ENCODE measurements at regions not wholly inside any gene's neighbourhood (a gene's known extent, or its start where the extent isn't known, plus 50 kb on each side); places are given as distances from the start of the nearest gene placed in this dataset.
"Not testable (repeated sequence)": the region's sequence is repeated elsewhere in the genome, so short reads cannot be mapped to it uniquely, and the experiment has no call there.

DNA sequence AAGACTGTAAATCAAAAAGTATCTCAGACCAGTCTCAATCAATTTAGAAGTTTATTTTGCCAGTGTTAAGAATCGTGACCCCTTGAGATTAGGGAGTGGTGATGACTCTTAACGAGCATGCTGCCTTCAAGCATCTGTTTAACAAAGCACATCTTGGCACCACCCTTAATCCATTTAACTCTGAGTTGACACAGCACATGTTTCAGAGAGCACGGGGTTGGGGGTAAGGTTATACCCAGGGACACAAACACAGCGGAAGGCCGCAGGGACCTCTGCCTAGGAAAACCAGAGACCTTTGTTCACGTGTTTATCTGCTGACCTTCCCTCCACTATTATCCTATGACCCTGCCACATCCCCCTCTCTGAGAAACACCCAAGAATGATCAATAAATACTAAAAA is 645.8 kb downstream of the FRK start:
- not testable (repeated sequence) for DNase-seq (ENCODE audit: low read depth)

DNA sequence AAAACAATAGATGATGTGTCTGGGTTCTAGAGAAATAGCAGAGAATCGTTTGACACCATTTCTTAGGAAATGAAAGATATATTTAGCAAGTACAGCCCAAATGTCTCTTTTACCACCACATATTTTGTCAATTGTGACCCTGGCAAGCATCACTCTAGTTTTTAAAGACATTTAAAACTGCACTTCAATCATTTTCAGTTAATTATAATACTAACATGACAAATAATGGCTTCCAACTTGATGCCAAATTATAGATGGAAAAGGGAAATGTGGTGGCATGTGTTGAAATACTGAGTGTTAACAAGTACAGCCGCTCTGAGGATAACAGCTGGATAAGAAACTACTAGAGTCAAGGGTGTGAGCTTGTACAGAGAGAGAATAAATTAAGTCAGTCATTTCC is 648.9 kb downstream of the FRK start:
- DNase-seq (ENCODE audit: low read depth), result no peak

DNA sequence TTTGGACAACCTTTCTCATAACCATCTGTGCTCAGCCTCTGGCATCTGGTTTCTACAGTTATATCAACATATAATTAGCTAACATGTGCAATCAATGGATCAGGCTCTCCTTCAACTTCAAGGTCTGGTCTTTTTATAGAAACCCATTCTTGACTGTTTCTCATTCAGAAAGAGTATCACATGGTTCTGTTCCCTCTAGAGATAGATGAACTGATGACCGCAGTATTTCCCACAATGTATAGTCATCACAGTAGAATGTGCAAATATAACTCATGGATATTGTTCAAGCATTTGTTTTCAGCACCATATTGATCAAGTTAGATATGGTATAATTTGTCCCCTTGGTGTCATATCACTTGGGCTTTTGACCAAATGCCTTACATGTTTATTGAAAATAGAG is 656.2 kb downstream of the FRK start:
- no peak for DNase-seq (ENCODE audit: low read depth)

DNA sequence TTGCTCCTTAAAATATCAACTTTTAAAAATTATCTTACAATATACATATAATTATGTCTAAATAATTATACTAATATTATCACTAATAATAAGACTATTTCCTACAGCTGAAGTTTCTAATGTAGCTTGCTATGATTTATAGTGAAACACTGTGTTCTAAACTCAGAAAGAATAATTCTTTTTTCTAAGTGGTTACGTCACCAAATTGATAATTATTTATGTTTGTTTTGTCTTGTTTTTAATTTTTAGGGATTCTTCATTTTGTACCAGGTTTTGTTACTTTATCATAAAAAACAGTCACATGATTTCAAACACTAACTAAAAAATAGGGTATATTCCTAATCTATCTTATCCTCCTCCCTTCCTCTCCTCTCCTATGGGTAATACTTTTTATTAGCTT is 662.1 kb downstream of the FRK start:
- no peak for DNase-seq (ENCODE audit: low read depth)

DNA sequence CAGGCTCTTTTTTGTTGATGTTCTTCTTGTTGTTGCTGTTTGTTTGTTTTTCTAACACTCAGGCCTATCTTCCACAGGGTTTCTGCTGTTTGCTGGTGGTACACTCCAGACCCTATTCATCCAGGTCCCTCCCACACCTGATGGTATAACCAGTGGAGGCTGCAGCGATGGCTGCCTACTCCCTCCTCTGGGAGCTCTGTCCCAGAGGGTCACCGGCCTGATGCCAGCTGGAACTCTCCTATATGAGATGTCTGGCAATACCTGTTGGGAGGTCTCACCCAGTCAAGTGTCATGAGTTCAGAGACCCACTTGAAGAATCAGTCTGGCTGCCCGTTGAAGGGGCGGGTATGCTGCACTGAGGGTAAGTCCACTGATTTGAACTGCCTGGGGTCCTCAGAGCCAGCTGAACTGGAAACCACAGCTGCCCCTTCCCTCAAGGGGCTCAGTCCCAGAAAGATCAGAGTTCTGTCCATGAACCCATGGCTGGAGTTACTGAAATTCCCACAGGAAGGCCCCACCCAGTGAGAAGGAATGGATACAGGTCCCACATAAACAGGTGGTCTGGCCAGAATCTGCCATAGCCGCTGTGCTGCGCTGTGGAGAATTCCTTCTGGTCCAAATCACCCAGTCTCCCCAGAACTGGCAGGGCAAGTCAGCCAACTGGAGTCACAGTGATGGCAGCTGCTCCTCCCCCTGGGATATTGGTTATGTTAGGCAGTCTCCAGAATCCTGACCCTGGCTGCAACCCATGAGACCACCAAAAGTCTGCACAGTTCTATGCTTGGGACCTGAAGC is 664.4 kb downstream of the FRK start:
- no peak for DNase-seq (ENCODE audit: low read depth)

DNA sequence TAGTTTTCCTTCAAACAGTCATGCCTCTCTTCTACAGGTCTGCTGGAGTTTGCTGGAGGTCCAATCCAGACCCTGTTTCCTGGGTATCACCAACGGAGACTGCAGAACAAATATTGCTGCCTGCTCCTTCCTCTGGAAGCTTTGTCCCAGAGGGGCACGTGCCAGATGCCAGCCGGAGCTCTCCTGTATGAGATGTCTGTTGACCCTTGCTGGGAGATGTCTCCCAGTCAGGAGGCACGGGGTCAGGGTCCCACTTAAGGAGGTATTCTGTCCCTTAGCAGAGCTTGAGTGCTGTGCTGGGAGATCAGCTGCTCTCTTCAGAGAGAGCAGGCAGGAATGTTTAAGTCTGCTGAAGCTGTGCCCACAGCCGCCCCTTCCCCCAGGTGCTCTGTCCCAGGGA is 666.9 kb downstream of the FRK start:
- DNase-seq (ENCODE audit: low read depth), result no peak

DNA sequence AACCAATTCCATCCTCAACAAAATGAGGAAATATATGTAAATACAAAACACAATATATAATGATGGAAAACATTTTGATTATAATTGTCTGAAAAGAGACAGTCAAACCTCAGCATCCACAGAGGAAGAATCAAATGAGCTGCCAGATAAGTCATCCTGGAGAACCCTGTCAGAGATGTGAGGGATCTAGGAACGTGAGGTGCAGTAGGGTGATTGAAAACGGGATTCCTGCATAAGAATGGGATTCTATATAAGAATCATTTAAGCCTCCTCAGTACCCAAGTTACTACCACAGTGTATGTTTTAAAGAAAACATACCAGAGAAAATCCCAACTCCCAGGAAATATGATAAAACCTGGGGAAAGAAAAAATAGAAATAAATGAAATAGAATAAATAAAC is 690.5 kb downstream of the FRK start:
- DNase-seq (ENCODE audit: low read depth), result no peak

DNA sequence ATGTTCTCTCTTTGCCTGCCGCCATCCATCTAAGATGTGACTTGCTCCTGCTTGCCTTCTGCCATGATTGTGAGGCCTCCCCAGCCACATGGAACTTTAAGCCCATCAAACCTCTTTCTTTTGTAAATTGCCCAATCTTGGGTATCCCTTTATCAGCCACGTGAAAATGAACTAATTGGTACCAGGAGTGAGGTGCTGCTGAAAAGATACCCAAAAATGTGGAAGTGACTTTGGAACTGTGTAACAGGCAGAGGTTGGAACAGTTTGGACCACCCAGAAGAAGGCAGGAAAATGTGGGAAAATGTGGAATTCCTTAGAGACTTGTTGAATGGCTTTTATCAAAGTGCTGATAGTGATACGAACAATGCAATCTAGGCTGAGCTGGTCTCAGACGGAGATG is 694.9 kb downstream of the FRK start:
- DNase-seq (ENCODE audit: low read depth), result no peak

DNA sequence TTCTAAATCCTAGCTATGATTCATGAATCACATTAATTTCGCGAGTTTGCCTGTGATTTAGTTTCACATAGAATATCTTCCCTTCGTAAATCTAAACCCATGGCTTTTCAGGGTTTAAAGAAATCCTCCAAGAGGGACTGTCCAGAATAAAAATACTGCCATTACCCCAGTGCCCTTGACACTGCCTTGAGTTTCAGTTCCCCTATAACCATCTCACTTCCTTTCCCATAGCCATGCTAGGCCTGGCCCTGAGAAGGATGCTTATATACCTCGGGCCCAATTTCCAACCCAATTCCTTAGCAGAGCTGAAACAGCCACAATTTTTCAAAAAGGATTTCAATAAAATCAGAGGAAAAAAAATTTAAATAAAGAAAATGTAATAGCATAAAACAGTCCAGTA is 697.3 kb downstream of the FRK start:
- no peak for DNase-seq (ENCODE audit: low read depth)

DNA sequence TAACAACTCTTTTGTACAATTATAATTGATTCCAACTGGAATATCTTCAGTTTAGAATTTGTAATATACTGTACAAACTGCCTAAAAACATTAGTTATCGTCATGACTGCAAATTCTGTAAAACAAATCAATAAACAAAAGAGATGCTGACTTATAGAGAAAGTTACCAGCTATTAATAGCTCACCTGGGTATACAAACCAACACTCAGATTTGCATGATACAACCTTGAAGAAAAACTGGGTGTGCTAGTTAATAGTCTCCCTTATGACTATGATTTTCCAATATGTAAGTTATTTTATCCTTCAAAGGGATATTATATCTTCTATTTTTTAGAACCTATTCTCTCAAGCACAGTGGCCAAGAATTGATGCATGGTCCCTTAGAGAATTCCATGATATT is 698.5 kb downstream of the FRK start:
- no peak for DNase-seq (ENCODE audit: low read depth)

DNA sequence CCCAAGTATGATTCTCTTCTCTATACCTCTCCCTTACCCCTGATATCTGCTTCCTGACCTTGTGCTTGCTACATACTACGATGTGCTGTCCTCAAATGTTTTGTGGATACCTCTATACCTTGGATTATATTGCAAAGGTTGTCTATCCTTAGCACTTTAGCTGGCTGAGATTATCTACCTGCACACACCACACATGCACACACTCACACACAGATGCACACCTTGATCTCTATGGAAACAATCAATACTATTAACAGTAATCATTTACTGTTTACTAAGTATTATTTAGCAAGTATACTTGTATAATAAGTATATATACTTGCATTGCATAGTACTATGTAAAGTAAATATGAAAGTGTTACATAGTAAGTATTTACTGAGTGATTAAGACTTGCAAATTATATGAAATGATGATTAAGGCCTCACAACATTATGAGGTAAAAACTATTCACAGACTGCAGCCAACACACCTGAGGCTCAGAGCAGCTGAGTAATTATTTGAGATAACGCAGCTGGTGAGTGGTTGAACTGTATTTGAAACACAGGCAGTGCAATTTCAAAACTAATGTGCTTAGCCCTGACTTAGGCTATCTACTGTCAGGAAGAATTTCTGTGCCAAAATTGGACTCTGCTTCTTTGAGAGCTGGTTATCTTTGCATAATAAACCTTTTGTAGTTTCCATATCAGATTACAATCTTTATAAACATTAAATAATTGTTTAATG is 699.9 kb downstream of the FRK start:
- no peak for DNase-seq (ENCODE audit: low read depth)

DNA sequence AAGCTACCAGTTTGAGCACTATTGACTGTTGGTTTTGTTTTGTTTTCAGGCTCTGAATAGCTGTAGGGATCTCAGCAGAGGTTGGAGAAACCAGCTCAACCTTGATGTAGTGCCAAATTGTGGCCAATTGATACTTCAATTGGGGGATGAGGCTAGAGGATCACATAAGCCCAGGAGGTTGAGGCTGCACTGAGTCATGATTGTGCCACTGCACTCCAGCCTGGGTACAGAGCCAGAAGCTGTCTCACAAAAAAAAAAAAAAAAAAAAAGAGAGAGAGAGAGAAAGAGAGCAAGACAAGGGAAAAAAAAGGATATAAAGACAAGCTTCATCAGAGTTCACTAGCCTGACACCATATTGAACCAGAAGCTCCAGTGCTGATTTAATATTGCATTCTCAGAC is 702.1 kb downstream of the FRK start:
- no peak for DNase-seq (ENCODE audit: low read depth)

DNA sequence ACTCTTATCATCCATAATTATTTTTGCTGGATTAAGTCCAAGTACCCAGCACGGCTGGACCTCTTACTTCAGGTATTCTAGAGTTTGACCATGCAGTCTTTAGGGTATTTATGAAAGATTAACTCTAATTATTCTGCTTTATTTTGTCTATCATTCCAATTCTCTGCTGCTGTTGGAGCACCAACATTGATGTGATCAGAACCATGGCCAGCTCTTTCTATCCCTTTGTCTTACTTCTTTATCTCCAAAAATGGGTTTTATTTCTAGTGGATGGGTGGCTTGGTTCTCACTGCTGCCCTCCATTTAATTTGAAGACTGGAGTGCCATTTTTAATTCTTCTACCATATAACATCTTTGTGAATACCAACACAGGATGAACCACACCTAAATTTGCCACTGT is 704.3 kb downstream of the FRK start:
- no peak for DNase-seq (ENCODE audit: low read depth)

DNA sequence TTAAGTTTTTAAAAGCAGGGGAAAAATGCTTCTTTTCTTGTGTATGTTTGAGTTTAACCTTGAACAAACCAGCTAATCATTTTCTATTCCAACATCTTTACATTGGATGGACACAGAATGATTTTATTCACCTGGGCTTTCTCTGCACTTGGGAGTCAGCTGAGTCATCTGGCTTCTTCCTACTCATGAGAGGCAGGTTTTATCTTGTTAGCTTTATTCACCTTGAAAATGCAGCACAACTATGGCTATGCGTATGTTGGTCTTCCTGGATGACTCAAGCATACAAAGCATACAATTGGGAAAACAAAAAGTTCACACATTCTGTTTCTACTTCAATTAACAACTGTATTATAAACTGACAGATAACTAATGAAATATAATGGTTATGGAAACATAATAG is 737.7 kb downstream of the FRK start:
- no peak for DNase-seq (ENCODE audit: low read depth)

DNA sequence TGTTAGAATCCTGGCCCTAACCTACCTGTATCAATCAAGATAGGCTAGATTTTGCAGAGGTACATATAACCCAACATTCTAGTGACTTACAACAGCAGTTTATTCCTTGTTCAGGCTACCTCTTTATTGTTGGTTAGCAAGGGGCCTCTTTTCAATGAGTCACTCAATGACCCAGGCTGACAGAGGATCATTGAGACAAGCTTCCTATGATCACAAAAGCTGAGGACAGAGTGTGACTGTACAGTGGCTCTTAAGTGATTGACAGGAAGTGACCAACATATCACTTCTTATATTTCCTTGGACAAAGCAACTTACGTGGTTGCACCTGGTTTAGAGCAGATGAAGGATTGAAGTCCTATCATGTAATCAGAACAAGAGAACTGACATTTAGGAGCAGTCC is 740.9 kb downstream of the FRK start:
- DNase-seq (ENCODE audit: low read depth), result no peak

DNA sequence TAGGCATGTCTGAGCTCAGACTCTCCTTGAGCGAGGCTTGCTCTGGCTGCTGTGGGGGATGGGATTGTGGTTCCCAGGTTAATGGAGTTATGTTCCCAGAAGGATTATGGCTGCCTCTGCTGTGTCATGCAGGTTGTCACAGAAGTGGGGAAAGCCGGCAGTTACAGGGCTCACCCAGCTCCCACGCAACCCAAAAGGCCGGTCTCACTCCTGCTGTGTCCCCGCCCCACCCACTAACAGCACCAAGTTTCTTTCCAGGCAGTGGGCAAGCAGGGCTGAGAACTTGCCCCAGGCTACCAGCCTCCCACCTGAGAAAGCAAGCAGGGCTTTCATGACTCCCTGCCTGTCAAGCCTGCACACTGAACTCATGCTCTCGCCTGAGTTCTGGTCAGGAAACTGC is 750.5 kb downstream of the FRK start:
- DNase-seq (ENCODE audit: low read depth), result no peak

DNA sequence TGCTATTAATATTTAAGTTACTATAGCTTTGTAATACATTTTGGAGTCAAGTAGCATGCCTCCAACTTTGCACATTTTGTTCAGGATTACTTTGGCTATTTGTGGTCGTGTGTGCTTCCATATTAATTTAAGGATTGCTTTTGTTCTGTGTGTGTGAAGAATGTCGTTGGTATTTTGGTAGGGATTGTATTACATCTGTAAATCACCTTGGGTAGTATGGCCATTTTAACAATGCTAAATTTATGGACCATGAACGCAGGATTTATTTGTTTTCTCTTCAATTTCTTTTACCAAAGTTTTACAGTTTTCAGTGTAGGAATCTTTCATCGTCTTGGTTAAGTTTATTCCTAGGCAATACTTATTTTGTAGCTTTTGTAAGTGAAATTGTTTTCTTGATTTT is 758.0 kb downstream of the FRK start:
- DNase-seq (ENCODE audit: low read depth), result no peak

DNA sequence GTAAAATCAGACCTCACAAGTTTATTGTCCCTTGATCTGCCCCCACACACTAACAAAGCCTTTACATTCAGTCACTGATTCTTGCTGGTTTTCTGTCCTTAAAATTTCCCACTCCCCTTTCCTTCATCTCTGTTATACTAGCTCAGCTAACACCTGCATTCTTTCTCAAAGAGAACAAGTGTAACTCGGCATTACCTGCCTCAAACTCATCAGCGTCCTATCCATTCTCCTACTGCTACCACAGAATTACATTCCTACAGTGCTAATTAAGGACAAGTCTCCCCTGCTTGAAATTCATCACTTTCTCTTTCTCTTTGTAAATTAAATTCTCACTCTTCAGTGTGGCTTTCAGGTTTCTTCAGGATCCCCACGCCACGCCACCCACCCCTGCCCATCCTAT is 773.2 kb downstream of the FRK start:
- DNase-seq (ENCODE audit: low read depth), result no peak

DNA sequence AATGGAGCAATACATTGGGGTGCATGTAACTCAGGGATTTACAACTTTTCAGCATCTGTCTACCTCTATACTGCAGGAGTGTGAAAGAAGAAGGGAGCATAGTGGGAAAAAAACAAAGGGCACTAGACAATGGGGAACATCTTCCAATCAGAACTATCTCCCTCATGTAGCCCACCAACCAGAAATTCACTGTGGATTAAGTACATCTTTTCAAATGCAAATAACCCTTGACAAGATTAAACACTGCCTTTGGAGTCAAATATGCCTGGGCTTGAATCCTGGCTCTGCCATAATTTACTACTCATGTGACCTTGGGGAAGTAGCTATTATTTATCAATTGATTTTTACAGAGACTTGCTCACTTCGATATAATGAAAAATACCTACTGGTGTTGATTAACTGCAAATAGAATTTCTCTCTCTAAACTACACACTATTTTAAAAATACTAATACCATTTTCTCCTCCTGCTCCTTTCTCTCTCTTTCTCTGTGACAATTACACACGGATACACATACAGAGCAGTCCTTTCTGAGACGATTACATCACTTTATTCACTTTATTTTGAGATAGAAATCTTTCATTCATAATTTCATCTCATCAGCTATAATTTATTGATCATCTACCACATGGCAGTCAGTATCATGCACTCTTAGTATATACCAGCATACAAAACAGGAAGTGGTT is 783.7 kb downstream of the FRK start:
- DNase-seq (ENCODE audit: low read depth), result no peak

DNA sequence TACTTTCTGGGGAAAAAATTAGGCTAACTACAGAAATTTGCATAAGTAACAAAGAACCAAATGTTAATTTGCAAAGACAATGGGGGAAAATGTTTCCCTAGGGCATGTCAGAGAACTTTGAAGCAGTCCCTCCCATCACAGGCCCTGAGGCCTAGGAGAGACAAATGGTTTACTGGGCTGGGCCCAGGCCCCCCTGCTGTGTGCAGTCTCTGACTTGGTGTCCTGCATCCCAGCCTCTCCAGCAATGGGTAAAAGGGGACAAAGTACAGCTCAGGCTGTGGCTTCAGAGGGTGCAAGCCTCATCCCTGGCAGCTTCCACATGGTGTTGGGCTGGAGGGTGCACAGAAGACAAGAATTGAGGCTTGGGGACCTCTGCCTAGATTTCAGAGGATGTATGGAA is 788.4 kb downstream of the FRK start:
- DNase-seq (ENCODE audit: low read depth), result no peak

DNA sequence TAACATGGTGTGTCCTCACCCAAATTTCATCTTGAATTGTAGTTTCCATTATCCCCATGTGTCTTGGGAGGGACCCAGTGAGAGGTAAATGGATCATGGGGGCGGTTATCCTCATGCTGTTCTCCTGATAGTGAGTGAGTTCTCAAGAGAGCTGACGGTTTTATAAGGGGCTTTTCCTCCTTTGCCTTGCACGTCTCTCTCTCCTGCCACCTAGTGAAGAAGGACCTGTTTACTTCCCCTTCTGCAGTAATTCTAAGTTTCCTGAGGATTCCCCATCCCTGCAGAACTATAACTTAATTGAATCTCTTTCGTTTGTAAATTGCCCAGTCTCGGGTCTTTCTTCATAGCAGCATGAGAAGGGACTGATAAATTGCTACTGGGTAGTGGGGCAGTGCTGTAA is 789.3 kb downstream of the FRK start:
- no peak for DNase-seq (ENCODE audit: low read depth)

DNA sequence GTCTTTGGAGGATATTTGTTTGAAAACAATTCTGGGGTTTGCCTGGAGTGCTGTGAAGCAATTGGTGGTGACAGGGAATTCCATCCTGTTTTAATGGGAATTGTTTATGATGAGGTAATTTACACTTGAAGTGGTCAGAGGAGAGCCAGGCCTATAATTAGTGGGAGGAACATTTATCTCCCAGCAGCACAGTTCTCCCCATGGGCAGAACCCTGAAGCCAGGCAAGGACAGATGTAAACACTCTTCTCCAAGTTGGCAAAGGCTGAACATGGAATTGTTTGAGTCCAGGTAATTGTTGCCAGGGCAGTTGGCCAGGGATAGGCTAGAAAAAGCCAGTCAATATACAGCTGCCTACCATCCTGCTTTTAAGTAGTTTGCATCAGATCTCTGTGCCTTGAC is 789.7 kb downstream of the FRK start:
- DNase-seq (ENCODE audit: low read depth), result no peak

DNA sequence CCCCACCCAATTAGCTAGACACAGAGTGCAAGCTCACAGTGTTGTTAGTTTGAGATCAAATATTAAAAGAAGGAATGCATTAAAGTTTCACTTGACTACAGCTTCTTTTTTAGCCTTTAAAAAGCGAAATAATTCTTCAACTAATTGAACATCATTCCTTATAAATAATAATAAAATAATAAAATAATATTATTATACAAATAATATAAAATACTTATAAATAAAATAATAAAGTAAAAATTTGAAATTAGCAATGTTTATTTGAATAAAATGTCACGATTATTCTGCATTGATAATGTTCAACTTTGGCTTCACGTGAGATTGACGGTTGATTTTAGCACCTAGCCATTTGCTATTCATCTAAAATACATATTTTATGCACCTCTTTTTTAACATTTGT is 819.3 kb downstream of the FRK start:
- DNase-seq (ENCODE audit: low read depth), result no peak

Measured in GM04503 (cell line).